ENCODE measurements at regions not wholly inside any gene's neighbourhood (a gene's known extent, or its start where the extent isn't known, plus 50 kb on each side); places are given as distances from the start of the nearest gene placed in this dataset.

- intact Hi-C loops (cut with micrococcal nuclease) (no loop called here), dilution Hi-C loops (cut with MboI; ENCODE audit: extremely low pct_ligation_motif_present, low sequenced_read_pairs) (no loop called here)
- Histone ChIP-seq H3K4me1 (ENCODE audit: control insufficient read depth, extremely low read depth, insufficient read depth, low read length) (no peaks in the 10 kb centered on the region), H3K27me3 (ENCODE audit: control insufficient read depth in 2 of 2, insufficient read depth in 2 of 2, low read length in 2 of 2) (peaks cover 2 to 3% of the 10 kb centered on the region in 2 experiments), H3K9ac (replicated peaks; ENCODE audit: extremely low read depth, insufficient read depth, low read length) (no peak overlapping the region), H3K4me2 (ENCODE audit: insufficient read depth, low read length) (no peak overlapping the region), H4K20me1 (replicated peaks; ENCODE audit: control insufficient read depth, extremely low read depth, insufficient read depth, low read length) (no peaks in the 10 kb centered on the region), H3K36me3 (ENCODE audit: control insufficient read depth in 2 of 2, extremely low read depth in 1 of 2, insufficient read depth in 2 of 2, low read length in 2 of 2) (no peaks in the 10 kb centered on the region), H3K9me1 (replicated peaks; ENCODE audit: control insufficient read depth, extremely low read depth, insufficient read depth, low read length) (no peaks in the 10 kb centered on the region), H2AFZ (ENCODE audit: low read depth, low read length) (no peak overlapping the region), H3K9me3 (replicated peaks; ENCODE audit: control insufficient read depth, insufficient read depth, low read length) (no peaks in the 10 kb centered on the region), H3K27ac (ENCODE audit: insufficient read depth, low read depth, low read length) (no peak overlapping the region), H3K79me2 (ENCODE audit: control insufficient read depth, insufficient read depth, low read length) (no peaks in the 10 kb centered on the region), H3K4me3 (replicated peaks in 1 of 3; ENCODE audit: insufficient read depth in 1 of 3, low read depth in 1 of 3, low read length in 3 of 3) (no peak overlapping the region)
- FAIRE-seq: no peak
- BruUV-seq (replicated peaks): no TSS peak
- no peak for DNase-seq (ENCODE audit: low read depth, low spot score)
- ChIA-PET POLR2A (no interaction called here), CTCF (interaction anchor here (1.0 kb wide), 1 partner anchor 16 kb away, joined by 3 read pairs; no protein-coding TSS in a partner anchor)
- no peak for TF ChIP-seq MYC (IDR thresholded peaks at IDR 0.05; ENCODE audit: low read depth, low read length)
- no peak for TF ChIP-seq MAX (IDR thresholded peaks at IDR 0.05; ENCODE audit: insufficient read depth, insufficient read length)
- TF ChIP-seq GATA2 (IDR thresholded peaks at IDR 0.05; ENCODE audit: insufficient read depth, insufficient read length, low read depth, low read length): no peak
- no peak for TF ChIP-seq FOS (IDR thresholded peaks at IDR 0.05; ENCODE audit: borderline replicate concordance, insufficient read depth, low read length)
- TF ChIP-seq POLR2AphosphoS5 (IDR thresholded peaks at IDR 0.05; ENCODE audit: insufficient read depth, low read depth, low read length): no peak
- TF ChIP-seq POLR2A (IDR thresholded peaks at IDR 0.05; ENCODE audit: low read depth, low read length): no peak
- TF ChIP-seq, protein P1, sequence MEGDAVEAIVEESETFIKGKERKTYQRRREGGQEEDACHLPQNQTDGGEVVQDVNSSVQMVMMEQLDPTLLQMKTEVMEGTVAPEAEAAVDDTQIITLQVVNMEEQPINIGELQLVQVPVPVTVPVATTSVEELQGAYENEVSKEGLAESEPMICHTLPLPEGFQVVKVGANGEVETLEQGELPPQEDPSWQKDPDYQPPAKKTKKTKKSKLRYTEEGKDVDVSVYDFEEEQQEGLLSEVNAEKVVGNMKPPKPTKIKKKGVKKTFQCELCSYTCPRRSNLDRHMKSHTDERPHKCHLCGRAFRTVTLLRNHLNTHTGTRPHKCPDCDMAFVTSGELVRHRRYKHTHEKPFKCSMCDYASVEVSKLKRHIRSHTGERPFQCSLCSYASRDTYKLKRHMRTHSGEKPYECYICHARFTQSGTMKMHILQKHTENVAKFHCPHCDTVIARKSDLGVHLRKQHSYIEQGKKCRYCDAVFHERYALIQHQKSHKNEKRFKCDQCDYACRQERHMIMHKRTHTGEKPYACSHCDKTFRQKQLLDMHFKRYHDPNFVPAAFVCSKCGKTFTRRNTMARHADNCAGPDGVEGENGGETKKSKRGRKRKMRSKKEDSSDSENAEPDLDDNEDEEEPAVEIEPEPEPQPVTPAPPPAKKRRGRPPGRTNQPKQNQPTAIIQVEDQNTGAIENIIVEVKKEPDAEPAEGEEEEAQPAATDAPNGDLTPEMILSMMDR (IDR thresholded peaks at IDR 0.05; ENCODE audit: extremely low read depth in 1 of 2, insufficient read depth in 1 of 2, low read depth in 1 of 2, low read length in 2 of 2): no peak
- no peak for TF ChIP-seq EZH2 (IDR thresholded peaks at IDR 0.05; ENCODE audit: borderline replicate concordance, low read depth, low read length, severe bottlenecking)
- TF ChIP-seq JUN (IDR thresholded peaks at IDR 0.05; ENCODE audit: borderline replicate concordance, insufficient read depth, insufficient read length, low read depth): no peak
Measured at GRCh38 chr4:17174751-17175150, 276.3 kb upstream of the LDB2 start.
